ENCODE measurements at regions not wholly inside any gene's neighbourhood (a gene's known extent, or its start where the extent isn't known, plus 50 kb on each side); places are given as distances from the start of the nearest gene placed in this dataset.

GRCh38 chr7:3215624-3216585 is 85.1 kb upstream of the SDK1 start:
- Histone ChIP-seq H3K79me2 (ENCODE audit: control insufficient read depth, insufficient read depth, low read length) (no peaks in the 10 kb centered on the region), H3K4me1 (ENCODE audit: control insufficient read depth, extremely low read depth, insufficient read depth, low read length) (no peaks in the 10 kb centered on the region), H2AFZ (ENCODE audit: control insufficient read depth, low read length) (no peak overlapping the region), H3K27me3 (ENCODE audit: control insufficient read depth, extremely low read depth, insufficient read depth, low read length) (peaks cover 6% of the 10 kb centered on the region), H3K4me2 (ENCODE audit: control insufficient read depth, extremely low read depth, insufficient read depth, low read depth, low read length) (no peak overlapping the region), H4K20me1 (ENCODE audit: control insufficient read depth, extremely low read depth, insufficient read depth, low read length) (no peaks in the 10 kb centered on the region), H3K36me3 (ENCODE audit: control insufficient read depth in 2 of 2, extremely low read depth in 1 of 2, insufficient read depth in 2 of 2, low read length in 2 of 2) (no peaks in the 10 kb centered on the region), H3K27ac (ENCODE audit: control insufficient read depth, insufficient read depth, low read length) (no peak overlapping the region), H3K9me1 (ENCODE audit: control insufficient read depth, extremely low read depth, insufficient read depth, low read length) (no peaks in the 10 kb centered on the region), H3K9ac (ENCODE audit: control insufficient read depth, extremely low read depth, insufficient read depth, low read length) (no peak overlapping the region), H3K4me3 (ENCODE audit: control insufficient read depth in 2 of 3, extremely low read depth in 1 of 3, insufficient read depth in 2 of 3, low read depth in 1 of 3, low read length in 3 of 3) (no peak overlapping the region), H3K9me3 (ENCODE audit: control insufficient read depth, low read depth, low read length) (no peaks in the 10 kb centered on the region)
- DNase-seq (ENCODE audit: low read depth, low spot score), result no peak
- FAIRE-seq, result no peak
- TF ChIP-seq CTCF (optimal IDR thresholded peaks at IDR 0.05 in 1 of 3, IDR thresholded peaks at IDR 0.05 in 1 of 3, conservative IDR thresholded peaks at IDR 0.05 in 1 of 3; ENCODE audit: extremely low read depth in 1 of 3, insufficient read depth in 2 of 3, low read length in 3 of 3), result no peak
- no peak for TF ChIP-seq EZH2 (IDR thresholded peaks at IDR 0.05; ENCODE audit: low read length)
- dilution Hi-C loops (cut with MboI; ENCODE audit: extremely low pct_ligation_motif_present, low sequenced_read_pairs), result no loop called here

- Histone ChIP-seq H3K27ac (ENCODE audit: control insufficient read depth, insufficient read depth, low read length) (no peak overlapping the region), H3K4me3 (ENCODE audit: control insufficient read depth in 2 of 3, extremely low read depth in 1 of 3, insufficient read depth in 2 of 3, low read depth in 1 of 3, low read length in 3 of 3) (no peak overlapping the region), H3K9ac (ENCODE audit: control insufficient read depth, extremely low read depth, insufficient read depth, low read length) (no peak overlapping the region), H3K9me3 (ENCODE audit: control insufficient read depth, low read depth, low read length) (no peaks in the 10 kb centered on the region), H2AFZ (ENCODE audit: control insufficient read depth, low read length) (no peak overlapping the region), H3K79me2 (ENCODE audit: control insufficient read depth, insufficient read depth, low read length) (no peaks in the 10 kb centered on the region), H3K36me3 (ENCODE audit: control insufficient read depth in 2 of 2, extremely low read depth in 1 of 2, insufficient read depth in 2 of 2, low read length in 2 of 2) (no peaks in the 10 kb centered on the region), H3K27me3 (ENCODE audit: control insufficient read depth, extremely low read depth, insufficient read depth, low read length) (peaks cover 6% of the 10 kb centered on the region), H4K20me1 (ENCODE audit: control insufficient read depth, extremely low read depth, insufficient read depth, low read length) (no peaks in the 10 kb centered on the region), H3K4me2 (ENCODE audit: control insufficient read depth, extremely low read depth, insufficient read depth, low read depth, low read length) (no peak overlapping the region), H3K4me1 (ENCODE audit: control insufficient read depth, extremely low read depth, insufficient read depth, low read length) (no peaks in the 10 kb centered on the region), H3K9me1 (ENCODE audit: control insufficient read depth, extremely low read depth, insufficient read depth, low read length) (no peaks in the 10 kb centered on the region)
- FAIRE-seq (no peak), DNase-seq (ENCODE audit: low read depth, low spot score) (no peak)
- dilution Hi-C loops (cut with MboI; ENCODE audit: extremely low pct_ligation_motif_present, low sequenced_read_pairs), result no loop called here
- no peak for TF ChIP-seq EZH2 (IDR thresholded peaks at IDR 0.05; ENCODE audit: low read length)
- TF ChIP-seq CTCF (optimal IDR thresholded peaks at IDR 0.05 in 1 of 3, IDR thresholded peaks at IDR 0.05 in 1 of 3, conservative IDR thresholded peaks at IDR 0.05 in 1 of 3; ENCODE audit: extremely low read depth in 1 of 3, insufficient read depth in 2 of 3, low read length in 3 of 3), result no peak
These were observed 83.9 kb upstream of the SDK1 start for GRCh38 chr7:3217166-3217565.

Measured in keratinocyte (primary cell).